Stimulated activated naive CD8-positive, alpha-beta T cell treated with anti-CD3 and anti-CD28 coated beads, Interleukin-15, amount 100 ng/mL, for 72 hours (primary cell): ENCODE measurements at regions not wholly inside any gene's neighbourhood (a gene's known extent, or its start where the extent isn't known, plus 50 kb on each side); places are given as distances from the start of the nearest gene placed in this dataset.
"Not testable (repeated sequence)": the region's sequence is repeated elsewhere in the genome, so short reads cannot be mapped to it uniquely, and the experiment has no call there.

Experiments used
- ATAC-seq: fragments of 150-1000 bp; cut with Tn5 transposase; 2 replicates; pipeline ENCODE4 v1.10.0; 2021; ENCODE audit warnings: mild to moderate bottlenecking, moderate library complexity
- DNase-seq, 2 donors: peaks; one replicate each; pipeline ENCODE4 v3.0.0; 2021 to 2022
- H3K27ac Mint-ChIP-seq, 2 donors: one replicate each; pipeline ENCODE4 v1.8.0; 2022; ENCODE audit warnings: mild to moderate bottlenecking in 2 of 2, mixed read lengths in 2 of 2, moderate library complexity in 2 of 2
- H3K27me3 Mint-ChIP-seq: one replicate; pipeline ENCODE4 v1.8.0; 2022; ENCODE audit warnings: mixed read lengths
- H3K4me1 Mint-ChIP-seq: one replicate; pipeline ENCODE4 v1.8.0; 2022; ENCODE audit warnings: mild to moderate bottlenecking, mixed read lengths
- H3K4me3 Mint-ChIP-seq, 2 donors: one replicate each; pipeline ENCODE4 v1.8.0; 2022; ENCODE audit warnings: mild to moderate bottlenecking in 2 of 2, mixed read lengths in 2 of 2, moderate library complexity in 1 of 2
- H3K9me3 Mint-ChIP-seq, 2 donors: one replicate each; pipeline ENCODE4 v1.8.0; 2022; ENCODE audit warnings: mixed read lengths in 2 of 2

DNA sequence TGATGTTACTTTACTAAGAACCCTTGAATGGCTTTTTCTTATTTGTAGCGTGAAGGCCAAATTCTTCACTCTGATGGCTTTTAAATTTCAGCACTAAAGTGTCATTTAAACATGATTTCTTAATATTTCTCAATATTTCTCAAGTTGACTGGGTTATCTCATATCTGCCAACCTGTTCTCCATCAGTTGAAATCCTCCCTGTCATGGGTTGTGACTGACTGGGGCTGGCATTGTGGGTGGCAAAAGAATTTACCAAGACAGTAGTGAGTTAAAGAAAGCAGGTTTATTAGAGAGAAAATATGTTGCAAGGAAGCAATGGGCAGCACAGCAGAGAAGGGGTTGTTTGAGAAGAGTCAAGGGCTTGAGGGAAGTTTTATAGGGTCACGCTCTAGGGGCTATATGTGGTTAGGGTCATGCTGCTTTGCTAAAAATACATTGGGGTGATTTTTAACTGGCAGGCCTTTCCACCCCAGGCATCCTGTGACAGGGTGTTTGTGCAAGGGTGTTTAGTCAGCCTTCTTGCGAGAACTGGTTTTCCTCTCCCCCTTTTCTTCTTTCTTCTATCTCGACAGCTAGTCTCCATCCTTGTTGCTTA, 232.8 kb upstream of the SEL1L start:
- peaks cover 8 to 13% of the 10 kb centered on the region in 2 donors for H3K9me3 Mint-ChIP-seq
- H3K27ac Mint-ChIP-seq = no peak overlapping the region
- no peak for ATAC-seq
- H3K4me1 Mint-ChIP-seq = no peaks in the 10 kb centered on the region
- H3K4me3 Mint-ChIP-seq = no peak overlapping the region
- no peaks in the 10 kb centered on the region for H3K27me3 Mint-ChIP-seq
- no peak for DNase-seq

DNA sequence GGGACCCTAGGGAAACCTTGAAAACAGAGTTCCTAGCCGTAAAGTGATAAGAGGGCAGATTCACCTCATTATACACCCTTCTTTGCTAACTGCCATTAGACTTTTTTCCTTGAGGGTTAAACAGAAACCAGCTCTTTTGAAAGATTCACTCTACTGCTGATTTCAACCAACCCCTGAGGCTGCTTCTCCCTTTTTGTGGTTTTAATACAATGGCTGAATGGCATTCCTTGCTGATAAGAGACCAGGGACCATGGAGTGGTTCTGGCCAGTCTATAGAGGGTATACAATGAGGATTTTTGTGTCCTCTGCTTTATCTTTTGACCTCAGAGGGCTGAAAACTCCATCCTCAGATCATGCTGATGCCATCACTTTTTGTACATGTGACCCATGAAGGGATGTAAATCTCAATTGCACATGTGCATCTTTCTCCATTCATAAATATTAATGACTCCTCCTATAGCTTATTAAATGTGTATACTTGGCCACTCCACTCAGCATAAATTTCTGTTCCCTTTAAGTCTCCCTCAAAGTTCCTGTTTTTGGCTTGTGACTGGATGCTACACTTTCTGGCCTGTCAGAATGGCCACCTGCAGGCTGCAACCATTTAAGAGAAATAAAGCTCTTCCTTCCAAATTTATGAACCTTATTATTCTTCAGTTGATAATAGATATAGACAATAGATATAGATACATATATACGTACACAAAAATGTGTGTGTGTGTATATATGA, 233.8 kb upstream of the SEL1L start:
- no peak for DNase-seq
- ATAC-seq = no peak
- Mint-ChIP-seq H3K9me3 (peaks cover 8 to 13% of the 10 kb centered on the region in 2 donors), H3K27ac (no peak overlapping the region), H3K27me3 (no peaks in the 10 kb centered on the region), H3K4me1 (no peaks in the 10 kb centered on the region), H3K4me3 (no peak overlapping the region)

DNA sequence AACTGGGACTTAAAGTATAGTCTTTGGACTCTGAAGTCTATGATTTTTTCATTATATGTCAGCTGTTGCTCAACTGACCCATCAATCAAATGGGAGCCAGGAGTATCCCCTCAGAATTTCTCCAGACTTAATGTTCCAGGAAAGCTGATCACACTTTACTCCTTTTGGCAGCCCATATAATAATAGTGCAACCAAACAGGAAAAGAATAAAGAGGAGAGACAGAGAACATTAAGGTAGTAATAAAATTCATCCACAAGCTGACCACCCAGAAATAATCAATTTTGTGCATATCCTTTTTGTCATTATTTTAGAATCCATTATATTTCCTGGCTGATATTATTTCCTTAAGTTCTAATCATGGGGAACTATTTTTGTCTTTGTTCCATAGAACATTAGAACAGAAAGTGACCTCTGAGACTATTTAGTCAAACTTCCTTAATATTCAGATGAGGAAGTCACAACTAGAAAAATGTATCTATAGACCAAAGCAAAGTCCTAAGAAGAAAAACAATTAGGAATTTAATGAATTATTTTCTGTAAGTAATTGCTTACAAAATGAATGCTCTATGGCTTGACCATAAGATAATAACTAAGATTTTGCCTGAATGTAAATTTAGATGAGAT, 238.1 kb upstream of the SEL1L start:
- DNase-seq = no peak
- Mint-ChIP-seq H3K27ac (no peak overlapping the region), H3K27me3 (no peaks in the 10 kb centered on the region), H3K9me3 (peaks cover 8 to 12% of the 10 kb centered on the region in 2 donors), H3K4me3 (no peak overlapping the region), H3K4me1 (no peaks in the 10 kb centered on the region)
- ATAC-seq = no peak

DNA sequence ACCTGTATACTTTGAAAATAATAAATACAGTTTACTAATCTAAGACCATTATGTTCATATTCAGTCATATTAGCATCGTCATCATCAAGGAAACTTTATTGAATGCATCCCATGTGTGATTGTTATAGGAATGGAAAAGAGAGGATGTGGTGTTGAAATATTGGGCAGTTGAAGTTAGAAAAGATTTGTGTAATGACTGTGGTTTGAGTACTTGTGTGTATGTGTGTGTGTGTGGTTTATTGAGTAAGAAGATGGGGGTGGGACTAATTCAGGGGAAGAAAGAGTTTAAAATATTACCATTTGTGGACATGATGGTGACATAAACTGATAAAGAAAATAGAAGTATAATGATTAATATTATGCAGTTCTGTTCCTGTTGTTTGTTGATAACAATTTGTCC, 238.7 kb upstream of the SEL1L start:
- Mint-ChIP-seq H3K4me1 (no peaks in the 10 kb centered on the region), H3K4me3 (no peak overlapping the region), H3K9me3 (peaks cover 8 to 10% of the 10 kb centered on the region in 2 donors), H3K27me3 (no peaks in the 10 kb centered on the region), H3K27ac (no peak overlapping the region)
- ATAC-seq (no peak), DNase-seq (no peak)

DNA sequence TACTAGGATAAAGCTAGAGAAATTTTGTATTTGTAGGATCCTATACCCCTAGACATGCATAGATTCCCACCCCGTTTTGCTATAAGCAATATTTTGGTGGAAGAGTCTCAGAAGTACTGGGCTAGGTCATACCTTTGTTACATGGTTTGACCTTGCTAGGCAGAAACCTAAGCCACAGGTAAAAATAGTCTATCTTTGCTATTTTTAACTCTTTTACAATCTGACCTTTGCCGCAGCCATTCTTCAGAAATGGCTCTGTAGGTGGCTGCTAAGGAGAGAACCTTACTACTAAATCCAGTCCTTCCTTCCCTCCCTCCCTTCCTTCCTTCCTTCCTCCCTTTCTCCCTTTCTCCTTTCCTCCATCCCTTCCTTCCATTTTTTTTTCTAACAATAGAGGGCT, 242.9 kb upstream of the SEL1L start:
- H3K27ac Mint-ChIP-seq = no peak overlapping the region
- H3K9me3 Mint-ChIP-seq = peaks cover 11 to 14% of the 10 kb centered on the region in 2 donors
- ATAC-seq = no peak
- DNase-seq = no peak
- no peak overlapping the region for H3K4me3 Mint-ChIP-seq
- no peaks in the 10 kb centered on the region for H3K27me3 Mint-ChIP-seq
- no peaks in the 10 kb centered on the region for H3K4me1 Mint-ChIP-seq

DNA sequence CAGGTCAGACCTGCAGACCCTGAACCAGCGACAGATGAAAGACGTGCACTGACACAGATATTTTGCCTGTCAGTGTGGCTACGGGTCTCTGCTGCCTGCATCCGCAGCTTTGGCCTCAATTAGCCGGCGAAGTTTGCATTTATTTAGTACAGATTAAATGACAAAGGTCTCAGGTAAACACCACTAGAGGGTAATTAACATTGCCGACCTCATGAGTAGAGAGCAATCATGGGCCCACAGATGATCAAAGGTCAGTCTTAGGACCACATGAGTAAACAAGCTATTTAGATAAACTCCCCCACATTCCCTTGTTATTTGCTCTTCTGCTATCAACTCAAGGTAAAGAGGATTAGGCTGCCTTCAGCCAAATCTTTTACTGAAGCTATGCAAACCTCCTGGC, 248.1 kb upstream of the SEL1L start:
- peaks cover 14% of the 10 kb centered on the region in 2 donors for H3K9me3 Mint-ChIP-seq
- not testable (repeated sequence) for ATAC-seq, H3K4me1 Mint-ChIP-seq, H3K4me3 Mint-ChIP-seq, H3K27me3 Mint-ChIP-seq, H3K27ac Mint-ChIP-seq, DNase-seq

DNA sequence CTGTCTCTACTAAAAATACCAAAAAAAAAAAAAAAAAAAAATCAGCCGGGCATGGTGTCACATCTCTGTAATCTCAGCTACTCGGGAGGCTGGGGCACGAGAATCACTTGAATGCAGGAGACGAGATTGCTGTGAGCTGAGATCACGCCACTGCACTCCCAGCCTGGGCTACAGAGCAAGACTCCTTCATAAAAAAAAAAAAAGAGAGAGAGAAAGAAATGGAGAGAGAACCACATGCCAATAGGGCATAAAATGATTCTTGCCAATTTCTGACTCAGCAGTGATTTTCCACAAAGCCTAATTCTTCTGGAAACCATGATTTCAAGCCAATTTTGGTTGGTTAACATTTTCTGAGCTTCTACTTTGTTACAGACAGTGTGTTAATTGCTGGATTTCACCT, 250.4 kb upstream of the SEL1L start:
- DNase-seq (no peak), ATAC-seq (no peak)
- Mint-ChIP-seq H3K4me1 (no peaks in the 10 kb centered on the region), H3K9me3 (peaks cover 4 to 5% of the 10 kb centered on the region in 2 donors), H3K4me3 (no peak overlapping the region), H3K27ac (no peak overlapping the region), H3K27me3 (no peaks in the 10 kb centered on the region)

DNA sequence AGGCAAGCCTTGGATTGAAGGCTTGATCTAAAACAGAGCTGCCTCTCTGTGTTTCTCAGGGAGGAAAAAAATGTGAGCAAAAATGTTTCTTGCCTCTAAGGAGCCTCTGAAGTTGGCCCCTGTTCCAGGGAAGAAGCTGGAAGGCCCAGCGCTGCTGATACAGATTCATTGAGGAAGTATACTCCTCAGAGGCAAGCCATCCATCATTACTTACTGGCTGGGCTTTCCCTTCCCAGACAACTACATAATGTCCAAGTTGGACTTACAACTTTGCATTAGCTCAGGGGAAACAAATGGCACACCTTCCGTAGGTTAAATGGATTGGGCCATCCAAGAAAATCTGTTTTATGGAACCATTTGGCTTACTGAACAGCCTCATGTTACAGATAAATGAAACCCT, 263.7 kb upstream of the SEL1L start:
- Mint-ChIP-seq H3K4me1 (no peaks in the 10 kb centered on the region), H3K9me3 (peaks cover 0 to 6% of the 10 kb centered on the region in 2 donors), H3K27ac (no peak overlapping the region), H3K27me3 (no peaks in the 10 kb centered on the region), H3K4me3 (no peak overlapping the region)
- DNase-seq = no peak
- ATAC-seq = no peak

DNA sequence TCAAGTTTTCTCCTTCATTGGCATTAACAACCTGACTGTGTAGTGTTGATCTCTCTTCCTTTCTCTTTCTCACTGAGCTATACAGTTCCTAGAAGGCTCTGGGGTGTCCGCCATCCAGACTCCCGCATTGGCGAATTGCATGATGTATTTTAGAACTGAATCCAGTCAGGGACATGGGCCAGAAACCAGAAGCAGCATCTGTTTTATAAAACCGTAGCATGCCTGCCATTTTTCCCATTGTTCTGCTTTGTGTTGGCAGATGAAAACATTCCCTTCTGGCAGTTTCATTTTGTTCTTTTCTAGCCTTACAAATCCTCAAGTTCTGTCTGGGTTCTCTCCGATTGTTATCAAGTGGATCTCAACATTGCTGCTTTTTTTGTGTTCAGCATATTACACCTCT, 268.3 kb upstream of the SEL1L start:
- peaks cover 0 to 8% of the 10 kb centered on the region in 2 donors for H3K9me3 Mint-ChIP-seq
- no peak overlapping the region for H3K4me3 Mint-ChIP-seq
- H3K27me3 Mint-ChIP-seq = no peaks in the 10 kb centered on the region
- no peak overlapping the region for H3K27ac Mint-ChIP-seq
- H3K4me1 Mint-ChIP-seq = no peaks in the 10 kb centered on the region
- ATAC-seq (no peak), DNase-seq (no peak)

DNA sequence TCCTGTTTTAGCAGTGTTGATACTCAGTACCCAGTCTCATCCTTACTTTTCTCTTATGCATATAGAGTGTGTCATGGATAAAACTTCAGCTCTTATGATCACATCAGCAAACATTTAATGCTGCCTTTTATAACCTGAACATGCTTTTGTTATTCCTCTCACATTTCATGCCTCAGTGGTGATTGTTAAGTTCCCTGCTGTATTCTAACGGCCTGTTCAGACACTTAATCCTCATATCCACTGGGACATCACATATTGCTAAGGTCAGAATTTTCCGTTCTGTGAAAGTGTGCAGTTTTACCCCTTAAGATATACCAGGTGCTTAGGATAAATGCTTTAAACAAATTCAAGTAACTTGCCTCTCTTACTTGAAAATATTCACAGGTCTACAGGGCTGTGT, 268.7 kb upstream of the SEL1L start:
- Mint-ChIP-seq H3K4me1 (no peaks in the 10 kb centered on the region), H3K4me3 (no peak overlapping the region), H3K9me3 (peaks cover 0 to 8% of the 10 kb centered on the region in 2 donors), H3K27ac (no peak overlapping the region), H3K27me3 (no peaks in the 10 kb centered on the region)
- ATAC-seq (no peak), DNase-seq (no peak)

DNA sequence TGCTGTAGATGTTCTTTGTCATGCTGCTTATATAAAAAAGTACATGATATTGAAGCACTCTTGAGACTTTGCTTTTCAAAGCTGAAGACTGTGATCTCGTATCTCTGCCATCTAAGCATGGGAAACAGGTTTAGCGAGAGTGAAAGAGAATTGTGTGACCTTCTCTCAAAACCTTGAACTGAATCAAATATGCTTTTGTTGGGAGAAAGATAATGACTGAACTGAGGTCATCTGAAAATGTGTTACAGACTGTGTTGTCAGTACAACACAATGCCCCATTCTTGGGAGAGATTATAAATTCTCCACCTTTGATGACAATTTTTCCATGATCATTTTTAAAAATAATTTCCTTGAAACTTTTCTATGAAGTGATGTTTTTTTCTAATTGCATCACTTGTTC, 272.1 kb upstream of the SEL1L start:
- peaks cover 7 to 18% of the 10 kb centered on the region in 2 donors for H3K9me3 Mint-ChIP-seq
- no peaks in the 10 kb centered on the region for H3K27me3 Mint-ChIP-seq
- no peak for ATAC-seq
- H3K27ac Mint-ChIP-seq = no peak overlapping the region
- H3K4me3 Mint-ChIP-seq = no peak overlapping the region
- H3K4me1 Mint-ChIP-seq = no peaks in the 10 kb centered on the region
- DNase-seq = no peak

DNA sequence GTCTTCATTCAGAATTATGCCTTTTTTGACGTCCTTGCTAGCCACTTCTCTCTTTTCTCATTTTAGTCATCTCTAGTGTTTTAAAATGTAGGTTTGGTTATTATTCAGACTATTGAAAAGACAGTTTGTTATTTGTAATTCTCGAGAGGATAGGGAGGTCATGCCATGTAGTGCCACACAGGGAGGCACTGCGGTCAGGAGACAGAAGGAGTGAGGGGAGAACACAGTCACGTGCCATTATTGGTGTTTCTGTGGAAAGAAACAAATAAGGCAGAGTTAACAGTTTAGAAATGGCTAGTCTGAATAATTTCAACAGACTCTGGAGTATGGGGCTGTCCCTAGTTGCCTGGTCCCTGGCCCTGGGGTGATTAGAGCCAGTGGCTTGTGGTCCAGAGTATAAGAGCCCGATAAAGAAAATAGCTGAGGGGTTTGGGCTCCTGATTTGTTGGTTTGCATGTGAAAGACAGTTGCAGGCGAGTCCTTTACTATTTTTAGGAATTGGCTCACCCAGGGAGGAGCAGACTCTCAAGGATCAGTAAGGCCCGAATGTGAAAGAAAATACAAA, 278.1 kb upstream of the SEL1L start:
- no peak for ATAC-seq
- Mint-ChIP-seq H3K4me1 (no peaks in the 10 kb centered on the region), H3K9me3 (peaks cover 10 to 15% of the 10 kb centered on the region in 2 donors), H3K27me3 (no peaks in the 10 kb centered on the region), H3K4me3 (no peak overlapping the region), H3K27ac (no peak overlapping the region)
- DNase-seq = no peak

DNA sequence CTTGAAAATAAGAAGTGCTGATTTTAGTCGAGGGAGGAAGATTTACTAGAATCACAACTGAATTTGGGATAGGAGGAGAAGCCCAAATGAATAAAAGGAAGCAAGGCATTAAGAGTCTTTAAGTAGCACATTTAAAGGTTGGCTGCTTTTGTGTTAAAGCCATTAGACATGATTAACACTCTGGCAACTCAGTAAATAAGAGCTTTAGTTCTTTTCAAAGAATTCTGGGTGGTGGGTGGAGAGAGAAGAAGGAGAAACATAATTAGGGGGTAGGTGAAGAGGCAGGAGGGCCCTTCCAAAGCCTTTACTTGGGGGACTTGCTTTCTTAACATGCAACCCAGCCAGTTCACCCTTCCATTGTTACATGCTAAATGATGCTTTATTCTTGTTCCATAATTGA, 284.6 kb upstream of the SEL1L start:
- H3K4me3 Mint-ChIP-seq = no peak overlapping the region
- no peak for DNase-seq
- no peak overlapping the region for H3K27ac Mint-ChIP-seq
- ATAC-seq = no peak
- H3K9me3 Mint-ChIP-seq = peaks cover 6 to 10% of the 10 kb centered on the region in 2 donors
- no peaks in the 10 kb centered on the region for H3K27me3 Mint-ChIP-seq
- H3K4me1 Mint-ChIP-seq = no peaks in the 10 kb centered on the region

DNA sequence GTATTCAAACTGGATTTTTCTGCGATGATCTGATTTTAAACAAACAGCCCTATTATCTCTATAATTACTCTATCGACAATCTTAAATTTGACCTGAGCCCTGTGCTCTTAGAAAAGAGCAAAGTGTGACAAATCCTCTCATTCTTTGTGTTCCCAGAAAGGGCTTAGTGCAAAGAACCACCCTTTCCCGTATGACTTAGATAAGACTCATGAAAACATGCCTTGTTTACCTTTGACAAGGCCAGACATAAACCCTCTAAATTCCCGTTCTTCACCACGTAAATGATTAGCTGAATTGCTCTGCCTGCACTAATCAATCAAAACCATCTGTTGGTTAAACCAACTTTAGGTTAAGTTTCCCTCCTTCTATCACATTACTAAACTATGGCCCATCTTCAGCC, 285.7 kb upstream of the SEL1L start:
- no peak for DNase-seq
- H3K27ac Mint-ChIP-seq = no peak overlapping the region
- ATAC-seq = no peak
- no peaks in the 10 kb centered on the region for H3K4me1 Mint-ChIP-seq
- H3K4me3 Mint-ChIP-seq = no peak overlapping the region
- peaks cover 7 to 10% of the 10 kb centered on the region in 2 donors for H3K9me3 Mint-ChIP-seq
- H3K27me3 Mint-ChIP-seq = no peaks in the 10 kb centered on the region

DNA sequence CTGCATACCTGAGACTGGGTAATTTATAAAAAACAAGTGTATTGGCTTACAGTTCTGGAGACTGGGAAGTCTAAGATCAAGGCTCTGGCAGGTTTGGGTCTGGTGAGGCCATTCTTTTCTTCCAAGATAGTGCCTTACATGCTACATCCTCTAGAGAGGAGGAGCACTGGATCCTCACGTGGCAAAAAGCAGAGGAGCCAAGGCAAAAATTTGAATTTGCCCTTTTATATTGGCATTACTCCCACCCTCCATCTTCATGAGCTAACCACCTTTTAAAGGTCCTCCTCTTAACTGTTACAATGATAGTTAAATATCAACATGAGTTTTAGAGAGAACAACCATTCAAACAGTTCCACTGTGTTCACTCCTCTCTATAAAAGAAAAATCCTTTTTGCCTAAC, 286.3 kb upstream of the SEL1L start:
- Mint-ChIP-seq H3K27ac (no peak overlapping the region), H3K4me1 (no peaks in the 10 kb centered on the region), H3K27me3 (no peaks in the 10 kb centered on the region), H3K9me3 (peaks cover 7 to 10% of the 10 kb centered on the region in 2 donors), H3K4me3 (no peak overlapping the region)
- ATAC-seq (no peak), DNase-seq (no peak)

DNA sequence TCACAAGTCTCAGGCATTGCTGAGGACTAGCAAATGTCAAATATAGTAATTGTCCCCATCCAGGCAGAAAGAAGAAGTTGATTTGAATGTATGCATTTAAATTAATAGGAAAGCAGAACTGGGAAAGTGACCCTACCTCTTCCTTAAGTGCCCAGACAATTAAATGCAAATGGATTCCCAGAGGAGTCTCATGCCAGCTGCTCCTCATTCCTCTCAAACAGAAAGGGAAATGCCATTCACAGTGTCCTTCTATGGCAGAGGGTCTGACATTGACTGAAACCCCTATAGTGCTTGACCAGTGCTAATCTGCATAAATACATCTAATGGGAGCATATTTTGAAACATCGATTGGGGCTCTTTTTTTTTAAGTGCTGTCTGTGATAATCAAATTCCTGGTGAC, 292.4 kb upstream of the SEL1L start:
- ATAC-seq (no peak), DNase-seq (no peak)
- Mint-ChIP-seq H3K4me1 (no peaks in the 10 kb centered on the region), H3K4me3 (no peak overlapping the region), H3K27me3 (no peaks in the 10 kb centered on the region), H3K9me3 (peaks cover 13 to 29% of the 10 kb centered on the region in 2 donors), H3K27ac (no peak overlapping the region)
